ENCODE measurements at regions not wholly inside any gene's neighbourhood (a gene's known extent, or its start where the extent isn't known, plus 50 kb on each side); places are given as distances from the start of the nearest gene placed in this dataset.
A peak's percentile ranks its signal among the peaks of the same experiment; 100 is the strongest.

GRCh38 chr16:11461595-11461990 is 116.3 kb downstream of the RMI2 start:
- in situ Hi-C loops (cut with MboI) = no loop called here
- POLR2A ChIA-PET = interaction anchor here (0.6 kb wide), 1 partner anchor 328 kb away, joined by 3 read pairs; no protein-coding TSS in a partner anchor
- no peak for FAIRE-seq

More at GRCh38 chr16:11461595-11461990, 116.3 kb downstream of the RMI2 start:
- Histone ChIP-seq H2AFZ (ENCODE audit: control insufficient read depth, low read depth, low read length) (no peak overlapping the region), H3K79me2 (ENCODE audit: control insufficient read depth, insufficient read depth, low read length) (no peaks in the 10 kb centered on the region), H3K9ac (ENCODE audit: control insufficient read depth, insufficient read depth, low read length) (no peak overlapping the region), H3K27ac (ENCODE audit: control insufficient read depth, insufficient read depth) (no peak overlapping the region), H4K20me1 (ENCODE audit: control insufficient read depth, insufficient read depth) (no peaks in the 10 kb centered on the region), H3K9me3 (replicated peaks; ENCODE audit: control insufficient read depth, insufficient read depth, low read length) (no peaks in the 10 kb centered on the region), H3K4me1 (ENCODE audit: control insufficient read depth, insufficient read depth, low read length) (no peaks in the 10 kb centered on the region), H3K4me2 (ENCODE audit: control insufficient read depth, insufficient read depth) (no peak overlapping the region), H3K36me3 (ENCODE audit: control insufficient read depth in 2 of 2, insufficient read depth in 2 of 2, low read length in 1 of 2) (no peaks in the 10 kb centered on the region), H3K27me3 (replicated peaks in 1 of 2; ENCODE audit: control insufficient read depth in 2 of 2, insufficient read depth in 2 of 2, low read length in 1 of 2) (no peaks in the 10 kb centered on the region), H3K4me3 (no peak overlapping the region)
- no peak for ATAC-seq
- TF ChIP-seq POLR2AphosphoS5 (IDR thresholded peaks at IDR 0.05; ENCODE audit: low read length) (no peak), STAT1 (conservative IDR thresholded peaks at IDR 0.05) (no peak), SREBF2 (IDR thresholded peaks at IDR 0.05; ENCODE audit: low read length) (no peak), ESRRA (IDR thresholded peaks at IDR 0.05; ENCODE audit: low read length) (no peak), BMI1 (IDR thresholded peaks at IDR 0.05; ENCODE audit: borderline replicate concordance) (no peak), ATF7 (IDR thresholded peaks at IDR 0.05; ENCODE audit: low read depth) (no peak), ZNF207 (IDR thresholded peaks at IDR 0.05; ENCODE audit: borderline replicate concordance) (no peak)
- TF ChIP-seq, protein P1, sequence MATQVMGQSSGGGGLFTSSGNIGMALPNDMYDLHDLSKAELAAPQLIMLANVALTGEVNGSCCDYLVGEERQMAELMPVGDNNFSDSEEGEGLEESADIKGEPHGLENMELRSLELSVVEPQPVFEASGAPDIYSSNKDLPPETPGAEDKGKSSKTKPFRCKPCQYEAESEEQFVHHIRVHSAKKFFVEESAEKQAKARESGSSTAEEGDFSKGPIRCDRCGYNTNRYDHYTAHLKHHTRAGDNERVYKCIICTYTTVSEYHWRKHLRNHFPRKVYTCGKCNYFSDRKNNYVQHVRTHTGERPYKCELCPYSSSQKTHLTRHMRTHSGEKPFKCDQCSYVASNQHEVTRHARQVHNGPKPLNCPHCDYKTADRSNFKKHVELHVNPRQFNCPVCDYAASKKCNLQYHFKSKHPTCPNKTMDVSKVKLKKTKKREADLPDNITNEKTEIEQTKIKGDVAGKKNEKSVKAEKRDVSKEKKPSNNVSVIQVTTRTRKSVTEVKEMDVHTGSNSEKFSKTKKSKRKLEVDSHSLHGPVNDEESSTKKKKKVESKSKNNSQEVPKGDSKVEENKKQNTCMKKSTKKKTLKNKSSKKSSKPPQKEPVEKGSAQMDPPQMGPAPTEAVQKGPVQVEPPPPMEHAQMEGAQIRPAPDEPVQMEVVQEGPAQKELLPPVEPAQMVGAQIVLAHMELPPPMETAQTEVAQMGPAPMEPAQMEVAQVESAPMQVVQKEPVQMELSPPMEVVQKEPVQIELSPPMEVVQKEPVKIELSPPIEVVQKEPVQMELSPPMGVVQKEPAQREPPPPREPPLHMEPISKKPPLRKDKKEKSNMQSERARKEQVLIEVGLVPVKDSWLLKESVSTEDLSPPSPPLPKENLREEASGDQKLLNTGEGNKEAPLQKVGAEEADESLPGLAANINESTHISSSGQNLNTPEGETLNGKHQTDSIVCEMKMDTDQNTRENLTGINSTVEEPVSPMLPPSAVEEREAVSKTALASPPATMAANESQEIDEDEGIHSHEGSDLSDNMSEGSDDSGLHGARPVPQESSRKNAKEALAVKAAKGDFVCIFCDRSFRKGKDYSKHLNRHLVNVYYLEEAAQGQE (IDR thresholded peaks at IDR 0.05; ENCODE audit: low read depth, low read length) = peak; percentile 56; the same call in 1 of the 2 replicates
- SMC1A ChIA-PET (ENCODE audit: uncharacterized antibody, unreplicated experiment) = interaction anchor here (0.6 to 0.7 kb wide), 2 partner anchors 15 to 52 kb away, joined by 3 read pairs; no protein-coding TSS in a partner anchor
- CTCF ChIA-PET = no interaction called here
- no peak for DNase-seq (ENCODE audit: low read depth, low spot score)
- BruUV-seq (replicated peaks) = no TSS peak
- RAD21 ChIA-PET (ENCODE audit: unreplicated experiment) = no interaction called here
- whole genome bisulfite sequencing (ENCODE audit: insufficient coverage, insufficient replicate concordance, low lambda C conversion rate, missing lambda C conversion rate) = 51% methylated on average over 6 of the region's 6 CpGs
- intact Hi-C loops (cut with micrococcal nuclease; ENCODE audit: unreplicated experiment) = no loop called here

Data from GM12878 (cell line).